ENCODE measurements at regions not wholly inside any gene's neighbourhood (a gene's known extent, or its start where the extent isn't known, plus 50 kb on each side); places are given as distances from the start of the nearest gene placed in this dataset.
A peak's percentile ranks its signal among the peaks of the same experiment; 100 is the strongest.

DNA sequence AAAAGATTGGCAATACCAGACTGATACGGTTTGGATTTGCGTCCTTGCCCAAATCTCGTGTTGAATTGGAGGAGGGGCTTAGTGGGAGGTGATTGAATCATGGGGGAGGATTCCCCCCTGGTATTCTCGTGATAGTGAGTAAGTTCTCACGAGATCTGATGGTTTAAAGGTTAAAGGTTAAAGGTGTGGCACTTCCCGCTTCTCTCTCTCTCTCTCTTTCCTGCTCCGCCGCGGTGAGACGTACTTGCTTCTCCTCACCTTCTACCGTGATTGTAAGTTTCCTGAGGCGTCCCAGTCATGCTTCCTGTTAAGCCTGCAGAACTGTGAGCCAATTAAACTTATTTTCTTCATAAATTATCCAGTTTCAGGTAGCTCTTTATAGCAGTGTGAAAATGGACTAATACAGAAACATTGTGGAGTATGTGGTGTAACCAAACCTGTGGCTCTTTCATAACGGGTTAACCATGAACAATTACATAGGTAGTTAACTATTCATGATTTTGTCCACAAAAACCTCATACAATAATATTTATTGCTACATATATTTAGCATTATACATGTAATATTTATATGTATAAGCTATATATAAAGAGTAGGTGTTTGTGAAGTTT lies 107.5 kb downstream of the ANXA1 start:
- intact Hi-C loops (cut with DNase I; ENCODE audit: low total_unique reads): no loop called here
- H3K4me3 ChIP-seq: peak overlapping the region; percentile 40 to 44
- no peaks in the 10 kb centered on the region for H3K9me3 ChIP-seq
- WGBS, 2 donors: 70 to 80% methylated on average over 13 of the region's 13 CpGs
- H3K4me1 ChIP-seq: no peaks in the 10 kb centered on the region
- no peaks in the 10 kb centered on the region for H3K36me3 ChIP-seq (ENCODE audit: low read depth, missing control alignments)
- H3K27ac ChIP-seq: no peak overlapping the region
- TF ChIP-seq POLR2A (IDR thresholded peaks at IDR 0.05): no peak
- TF ChIP-seq CTCF (IDR thresholded peaks at IDR 0.05): no peak
- no peaks in the 10 kb centered on the region for H3K27me3 ChIP-seq
- DNase-seq: peak; percentile 45

GRCh38 chr9:73260506-73260905 lies 108.8 kb downstream of the ANXA1 start:
- no peaks in the 10 kb centered on the region for H3K27me3 ChIP-seq
- no peaks in the 10 kb centered on the region for H3K36me3 ChIP-seq (ENCODE audit: low read depth, missing control alignments)
- H3K27ac ChIP-seq: no peak overlapping the region
- DNase-seq: no peak
- H3K4me3 ChIP-seq: no peak overlapping the region
- TF ChIP-seq POLR2A (IDR thresholded peaks at IDR 0.05): no peak
- no peaks in the 10 kb centered on the region for H3K9me3 ChIP-seq
- intact Hi-C loops (cut with DNase I; ENCODE audit: low total_unique reads): no loop called here
- H3K4me1 ChIP-seq: no peaks in the 10 kb centered on the region

GRCh38 chr9:73264631-73265030 lies 113.0 kb downstream of the ANXA1 start:
- Histone ChIP-seq H3K4me1 (no peaks in the 10 kb centered on the region), H3K9me3 (no peaks in the 10 kb centered on the region), H3K36me3 (ENCODE audit: low read depth, missing control alignments) (no peaks in the 10 kb centered on the region), H3K4me3 (no peak overlapping the region), H3K27me3 (no peaks in the 10 kb centered on the region), H3K27ac (no peak overlapping the region)
- WGBS, 2 donors: 90 to 94% methylated on average over 4 of the region's 4 CpGs
- intact Hi-C loops (cut with DNase I; ENCODE audit: low total_unique reads): no loop called here
- TF ChIP-seq POLR2A (IDR thresholded peaks at IDR 0.05) (no peak), CTCF (IDR thresholded peaks at IDR 0.05) (no peak)
- DNase-seq: no peak

- no peak overlapping the region for H3K27ac ChIP-seq
- no peaks in the 10 kb centered on the region for H3K4me1 ChIP-seq
- DNase-seq: no peak
- 91 to 92% methylated on average over 4 of the region's 4 CpGs for WGBS, 2 donors
- no peaks in the 10 kb centered on the region for H3K9me3 ChIP-seq
- intact Hi-C loops (cut with DNase I; ENCODE audit: low total_unique reads): no loop called here
- no peaks in the 10 kb centered on the region for H3K36me3 ChIP-seq (ENCODE audit: low read depth, missing control alignments)
- H3K27me3 ChIP-seq: no peaks in the 10 kb centered on the region
- H3K4me3 ChIP-seq: no peak overlapping the region
- TF ChIP-seq POLR2A (IDR thresholded peaks at IDR 0.05): no peak
- TF ChIP-seq CTCF (IDR thresholded peaks at IDR 0.05): no peak
Observed at GRCh38 chr9:73265876-73266275, 114.2 kb downstream of the ANXA1 start.

DNA sequence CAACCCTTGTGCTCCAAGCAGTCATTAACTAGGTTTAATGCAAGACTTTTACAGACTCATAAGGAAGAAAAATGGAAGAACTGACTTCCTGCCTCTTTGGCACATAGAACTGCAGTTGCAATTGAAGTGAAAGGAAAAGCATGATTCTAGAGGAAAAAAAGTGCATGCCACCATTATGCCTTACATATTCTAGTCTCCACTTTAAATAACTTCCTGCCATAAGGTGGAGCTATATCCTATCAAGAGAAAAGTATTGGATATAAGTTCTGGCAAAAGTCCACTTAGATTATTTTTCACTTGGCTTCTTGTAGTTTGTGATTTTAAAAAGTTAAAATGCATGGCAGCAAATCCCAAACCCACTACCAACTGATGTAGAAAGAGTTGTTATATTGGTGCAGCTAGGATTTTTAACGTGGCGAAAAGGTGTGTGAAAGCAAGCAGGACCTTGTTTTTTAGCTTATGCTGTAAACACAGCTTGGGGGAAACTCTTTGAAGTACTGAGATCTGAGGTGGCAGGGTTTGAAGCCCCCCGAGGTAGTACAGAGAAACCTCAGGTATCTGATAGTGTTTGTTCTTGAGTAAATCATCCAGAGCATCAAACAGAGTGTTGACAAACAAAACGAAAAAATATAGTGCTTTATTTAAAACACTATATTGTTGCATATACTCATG lies 117.9 kb downstream of the ANXA1 start:
- Histone ChIP-seq H3K4me3 (no peak overlapping the region), H3K4me1 (no peaks in the 10 kb centered on the region), H3K9me3 (no peaks in the 10 kb centered on the region), H3K36me3 (ENCODE audit: low read depth, missing control alignments) (no peaks in the 10 kb centered on the region), H3K27ac (no peak overlapping the region), H3K27me3 (no peaks in the 10 kb centered on the region)
- no peak for DNase-seq
- intact Hi-C loops (cut with DNase I; ENCODE audit: low total_unique reads): no loop called here
- WGBS, 2 donors: 43 to 46% methylated on average over 4 of the region's 4 CpGs
- no peak for TF ChIP-seq CTCF (IDR thresholded peaks at IDR 0.05)
- TF ChIP-seq POLR2A (IDR thresholded peaks at IDR 0.05): no peak

All from testis (tissue), 2 donors.